HG03108 (cell line): ENCODE measurements at regions not wholly inside any gene's neighbourhood (a gene's known extent, or its start where the extent isn't known, plus 50 kb on each side); places are given as distances from the start of the nearest gene placed in this dataset.

Experiments used
- ATAC-seq: cut with Tn5 transposase; IDR thresholded peaks from one replicate; pipeline ENCODE4 v1.9.1; 2021; ENCODE audit warnings: moderate library complexity; ENCODE audit not compliant: unreplicated experiment

- ATAC-seq, result no peak
These were observed 161.0 kb upstream of the S100G start for GRCh38 chrX:16488959-16489358.

GRCh38 chrX:16491461-16491860, 158.5 kb upstream of the S100G start:
- ATAC-seq, result no peak

GRCh38 chrX:16496175-16496574, 153.8 kb upstream of the S100G start:
- no peak for ATAC-seq

- no peak for ATAC-seq
These were observed 137.9 kb upstream of the S100G start for GRCh38 chrX:16511796-16512776.

- ATAC-seq, result no peak
These were observed 133.6 kb upstream of the S100G start for GRCh38 chrX:16516232-16516876.

GRCh38 chrX:16517039-16517605, 132.8 kb upstream of the S100G start:
- ATAC-seq, result no peak

- ATAC-seq, result no peak
These were observed 131.8 kb upstream of the S100G start for GRCh38 chrX:16518131-16518530.

GRCh38 chrX:16524316-16524715, 125.6 kb upstream of the S100G start:
- ATAC-seq, result no peak

GRCh38 chrX:16526003-16526402, 124.0 kb upstream of the S100G start:
- ATAC-seq, result no peak

GRCh38 chrX:16528620-16529019, 121.3 kb upstream of the S100G start:
- ATAC-seq, result no peak
